Cardiac muscle cell (in vitro differentiated cells and primary cell): ENCODE measurements at regions not wholly inside any gene's neighbourhood (a gene's known extent, or its start where the extent isn't known, plus 50 kb on each side); places are given as distances from the start of the nearest gene placed in this dataset.

Experiments
- DNase-seq, 2 donors: peaks; one replicate each; pipeline versions ENCODE4 v3.0.0 to v3.0.0-alpha.2; 2010 to 2017; ENCODE audit warnings: low read depth in 1 of 2, low spot score in 1 of 2
- H3K27ac ChIP-seq: fragments of 200-600 bp; sonication (generic); 2 replicates; pipeline ENCODE4 v1.5.1; 2016
- H3K27me3 ChIP-seq: fragments of 200-600 bp; sonication (generic); 2 replicates; pipeline ENCODE4 v1.6.0; 2016; ENCODE audit warnings: control low read depth
- H3K36me3 ChIP-seq: fragments of 200-600 bp; sonication (generic); 2 replicates; pipeline ENCODE4 v1.5.1; 2016; ENCODE audit warnings: control low read depth
- H3K4me1 ChIP-seq: fragments of 200-600 bp; sonication (generic); 2 replicates; pipeline ENCODE4 v1.8.1; 2017; ENCODE audit warnings: low read depth, mild to moderate bottlenecking, mixed run types
- H3K4me3 ChIP-seq: fragments of 200-600 bp; sonication (generic); 2 replicates; pipeline ENCODE4 v1.5.1; 2016; ENCODE audit warnings: mild to moderate bottlenecking
- H3K9me3 ChIP-seq: fragments of 200-600 bp; sonication (generic); 2 replicates; pipeline ENCODE4 v1.5.1; 2017; ENCODE audit warnings: low read depth, mild to moderate bottlenecking, control low read depth
- CTCF ChIP-seq: IDR thresholded peaks from 2 replicates; pipeline ENCODE4 v1.5.1; 2012; ENCODE audit warnings: low read depth, mild to moderate bottlenecking, low read length

- H3K4me3 ChIP-seq: no peak overlapping the region
- no peaks in the 10 kb centered on the region for H3K9me3 ChIP-seq
- H3K27ac ChIP-seq: no peak overlapping the region
- H3K27me3 ChIP-seq: no peaks in the 10 kb centered on the region
- no peaks in the 10 kb centered on the region for H3K4me1 ChIP-seq
- no peak for TF ChIP-seq CTCF
- H3K36me3 ChIP-seq: no peaks in the 10 kb centered on the region
- no peak for DNase-seq
These were observed 556.4 kb downstream of the SLC6A15 start for GRCh38 chr12:84356224-84356623.

- no peaks in the 10 kb centered on the region for H3K9me3 ChIP-seq
- DNase-seq: no peak
These were observed 557.0 kb downstream of the SLC6A15 start for GRCh38 chr12:84355561-84355960.

GRCh38 chr12:84348582-84348981, 564.0 kb downstream of the SLC6A15 start:
- DNase-seq: no peak
- Histone ChIP-seq H3K4me3 (no peak overlapping the region), H3K4me1 (no peaks in the 10 kb centered on the region), H3K27ac (no peak overlapping the region), H3K27me3 (no peaks in the 10 kb centered on the region), H3K36me3 (no peaks in the 10 kb centered on the region), H3K9me3 (no peaks in the 10 kb centered on the region)
- TF ChIP-seq CTCF: no peak

More at GRCh38 chr12:84355561-84355960, 557.0 kb downstream of the SLC6A15 start:
- Histone ChIP-seq H3K36me3 (no peaks in the 10 kb centered on the region), H3K4me1 (no peaks in the 10 kb centered on the region), H3K27ac (no peak overlapping the region), H3K4me3 (no peak overlapping the region), H3K27me3 (no peaks in the 10 kb centered on the region)
- no peak for TF ChIP-seq CTCF

- no peaks in the 10 kb centered on the region for H3K4me1 ChIP-seq
- H3K27ac ChIP-seq: no peak overlapping the region
- H3K36me3 ChIP-seq: no peaks in the 10 kb centered on the region
- TF ChIP-seq CTCF: no peak
- no peaks in the 10 kb centered on the region for H3K9me3 ChIP-seq
- H3K27me3 ChIP-seq: no peaks in the 10 kb centered on the region
- no peak overlapping the region for H3K4me3 ChIP-seq
- DNase-seq: no peak
These were observed 571.0 kb downstream of the SLC6A15 start for GRCh38 chr12:84341467-84342193.

- no peaks in the 10 kb centered on the region for H3K9me3 ChIP-seq
- no peak overlapping the region for H3K4me3 ChIP-seq
- H3K36me3 ChIP-seq: no peaks in the 10 kb centered on the region
- no peak overlapping the region for H3K27ac ChIP-seq
- DNase-seq: peak in 1 of 2 donors; percentile 1
- peaks cover 3% of the 10 kb centered on the region for H3K4me1 ChIP-seq
- no peak for TF ChIP-seq CTCF
- no peaks in the 10 kb centered on the region for H3K27me3 ChIP-seq
These were observed 576.4 kb downstream of the SLC6A15 start for GRCh38 chr12:84336231-84336630.

- H3K4me1 ChIP-seq: no peaks in the 10 kb centered on the region
- no peak for TF ChIP-seq CTCF
- H3K36me3 ChIP-seq: no peaks in the 10 kb centered on the region
- H3K27ac ChIP-seq: no peak overlapping the region
- DNase-seq: no peak
- H3K9me3 ChIP-seq: no peaks in the 10 kb centered on the region
- H3K4me3 ChIP-seq: no peak overlapping the region
- no peaks in the 10 kb centered on the region for H3K27me3 ChIP-seq
These were observed 582.7 kb downstream of the SLC6A15 start for GRCh38 chr12:84329938-84330337.
